PC-9 (cell line): ENCODE measurements at regions not wholly inside any gene's neighbourhood (a gene's known extent, or its start where the extent isn't known, plus 50 kb on each side); places are given as distances from the start of the nearest gene placed in this dataset.

Experiments used
- CTCF ChIP-seq: fragments of 200-600 bp; sonication (generic); conservative IDR thresholded peaks from 2 replicates; pipeline ENCODE4 v1.6.1; 2017; ENCODE audit warnings: mixed run types, antibody characterized with exemption, mild to moderate bottlenecking, moderate library complexity
- EZH2 ChIP-seq: fragments of 200-600 bp; sonication (generic); IDR thresholded peaks from 2 replicates; pipeline ENCODE4 v1.8.0; 2017; ENCODE audit warnings: antibody characterized with exemption, low read depth

- TF ChIP-seq CTCF = no peak
- TF ChIP-seq EZH2 = no peak
These were observed 617.0 kb upstream of the ROBO1 start for GRCh38 chr3:80384811-80385210.
